GM10266 (cell line): ENCODE measurements at regions not wholly inside any gene's neighbourhood (a gene's known extent, or its start where the extent isn't known, plus 50 kb on each side); places are given as distances from the start of the nearest gene placed in this dataset.
"Not testable (repeated sequence)": the region's sequence is repeated elsewhere in the genome, so short reads cannot be mapped to it uniquely, and the experiment has no call there.

ENCODE experiments used
- DNase-seq: peaks from one replicate; pipeline ENCODE4 v3.0.0; 2012; ENCODE audit errors: extremely low spot score
- CTCF ChIP-seq: IDR thresholded peaks from 2 replicates; pipeline ENCODE4 v1.5.1; 2012; ENCODE audit warnings: mild to moderate bottlenecking, low read depth; ENCODE audit not compliant: control insufficient read depth, insufficient read depth; ENCODE audit errors: missing control alignments

GRCh38 chr14:45658226-45658916 lies 405.4 kb upstream of the MIS18BP1 start:
- no peak for DNase-seq
- no peak for TF ChIP-seq CTCF

DNA sequence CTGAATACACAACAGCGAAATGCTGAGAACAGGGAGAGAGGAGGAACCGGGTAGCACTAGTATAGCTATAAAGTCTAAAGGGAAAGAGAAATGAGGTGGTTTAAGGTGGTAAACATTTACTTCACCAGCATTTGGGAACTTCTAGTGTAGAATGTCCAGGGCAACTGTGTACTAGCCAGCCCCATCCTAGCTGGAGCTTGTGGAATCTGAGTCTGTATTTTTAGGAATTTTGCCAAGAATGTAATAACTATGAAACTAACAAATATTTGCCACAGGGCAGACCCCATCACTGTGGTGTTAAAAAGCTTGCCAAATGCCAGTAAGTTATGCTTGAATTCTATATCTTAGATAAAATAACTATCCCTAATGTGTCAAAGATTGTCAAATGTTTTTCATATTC lies 398.9 kb upstream of the MIS18BP1 start:
- no peak for TF ChIP-seq CTCF
- no peak for DNase-seq

DNA sequence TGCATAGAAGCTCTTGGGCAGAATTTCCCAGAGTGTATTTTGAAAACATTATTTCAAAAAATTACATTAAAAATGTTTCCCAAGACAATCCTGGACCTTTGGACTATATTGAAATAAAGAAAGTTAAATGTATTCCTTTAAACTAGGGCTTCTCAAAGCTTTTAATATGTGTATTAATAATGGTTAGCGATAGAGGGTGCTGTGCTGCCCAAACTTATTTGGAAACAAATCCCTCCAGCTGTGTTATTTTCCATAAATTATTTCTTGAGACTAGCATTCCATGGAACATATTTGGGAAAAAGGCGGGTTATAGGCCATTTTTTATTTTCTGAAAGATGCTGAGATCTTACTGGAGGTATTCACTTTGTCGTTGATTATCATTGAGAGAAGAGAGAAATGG lies 397.8 kb upstream of the MIS18BP1 start:
- DNase-seq = no peak
- no peak for TF ChIP-seq CTCF

DNA sequence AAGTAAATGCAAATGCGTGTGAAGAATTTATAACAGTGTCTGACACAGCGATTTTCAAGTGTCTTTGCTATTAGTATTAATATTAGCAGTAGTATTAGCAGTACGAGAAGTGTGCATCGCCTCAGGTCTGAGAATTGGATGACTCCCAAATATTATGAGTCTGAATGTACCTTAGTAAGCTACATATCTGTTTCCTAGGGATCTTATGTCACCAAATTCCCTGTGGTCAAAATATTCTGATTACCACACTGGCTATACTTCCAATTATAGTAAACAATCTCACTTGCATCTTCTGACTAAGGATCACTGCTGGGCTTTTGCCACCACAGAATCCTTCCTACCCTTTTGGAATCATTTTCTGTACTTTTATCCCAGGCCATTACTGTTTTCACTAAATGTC lies 396.0 kb upstream of the MIS18BP1 start:
- no peak for DNase-seq
- TF ChIP-seq CTCF = no peak

DNA sequence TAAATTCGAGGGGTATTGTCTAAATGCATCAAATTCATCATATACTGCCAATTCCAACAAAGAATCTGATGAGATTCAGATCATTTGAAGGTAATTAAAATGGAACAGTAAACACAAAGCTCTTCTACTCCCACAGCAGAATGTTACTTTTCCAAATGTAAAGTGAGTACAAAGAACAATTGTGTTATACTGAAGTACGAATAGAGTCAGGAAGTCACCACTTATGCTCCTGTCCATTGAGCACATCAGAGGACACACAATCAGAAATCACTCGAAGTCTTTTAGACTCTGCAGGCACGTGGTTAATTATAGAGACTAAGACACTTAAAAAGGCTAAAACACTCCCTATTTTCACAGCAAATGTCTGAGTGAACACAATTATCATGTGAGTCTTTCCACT lies 388.5 kb upstream of the MIS18BP1 start:
- no peak for DNase-seq
- TF ChIP-seq CTCF = no peak

DNA sequence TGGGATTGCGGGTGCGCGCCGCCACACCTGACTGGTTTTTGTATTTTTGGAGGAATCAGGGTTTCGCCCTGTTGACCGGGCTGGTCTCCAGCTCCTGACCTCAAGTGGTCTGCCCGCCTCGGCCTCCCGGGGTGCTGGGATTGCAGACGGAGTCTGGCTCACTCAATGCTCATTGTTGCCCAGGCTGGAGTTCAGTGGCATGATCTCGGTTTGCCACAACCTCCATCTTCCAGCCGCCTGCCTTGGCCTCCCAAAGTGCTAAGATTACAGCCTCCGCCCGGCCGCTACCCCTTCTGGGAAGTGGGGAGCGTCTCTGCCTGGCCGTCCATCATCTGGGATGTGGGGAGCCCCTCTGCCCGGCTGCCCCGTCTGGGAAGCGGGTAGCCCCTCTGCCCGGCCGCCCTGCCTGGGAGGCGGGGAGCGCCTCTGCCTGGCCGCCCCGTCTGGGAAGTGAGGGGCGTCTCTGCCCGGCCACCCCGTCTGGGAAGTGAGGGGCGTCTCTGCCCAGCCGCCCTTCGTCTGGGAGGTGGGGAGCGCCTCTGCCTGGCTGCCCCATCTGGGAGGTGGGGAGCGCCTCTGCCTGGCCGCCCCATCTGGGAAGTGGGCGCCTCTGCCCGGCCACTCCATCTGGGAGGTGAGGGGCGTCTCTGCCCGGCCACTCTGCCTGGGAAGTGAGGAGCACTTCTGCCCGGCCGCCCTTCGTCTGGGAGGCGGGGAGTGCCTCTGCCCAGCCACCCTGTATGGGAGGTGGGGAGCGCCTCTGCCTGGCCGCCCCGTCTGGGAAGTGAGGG lies 381.8 kb upstream of the MIS18BP1 start:
- not testable (repeated sequence) for DNase-seq

- no peak for TF ChIP-seq CTCF
- no peak for DNase-seq
Observed at GRCh38 chr14:45633220-45633984, 380.4 kb upstream of the MIS18BP1 start.
